ENCODE measurements at regions not wholly inside any gene's neighbourhood (a gene's known extent, or its start where the extent isn't known, plus 50 kb on each side); places are given as distances from the start of the nearest gene placed in this dataset.

- intact Hi-C loops (cut with DNase I), result no loop called here
- DNase-seq (ENCODE audit: low spot score), result no peak
These were observed 115.4 kb downstream of the EFNB1 start for GRCh38 chrX:68944211-68944610.

- intact Hi-C loops (cut with DNase I), result no loop called here
- DNase-seq (ENCODE audit: low spot score), result no peak
These were observed 114.0 kb downstream of the EFNB1 start for GRCh38 chrX:68942840-68943239.

GRCh38 chrX:68942104-68942503, 113.3 kb downstream of the EFNB1 start:
- DNase-seq (ENCODE audit: low spot score), result no peak

GRCh38 chrX:68941385-68941952, 112.6 kb downstream of the EFNB1 start:
- no peak for DNase-seq (ENCODE audit: low spot score)
- intact Hi-C loops (cut with DNase I), result no loop called here

More at GRCh38 chrX:68942104-68942503, 113.3 kb downstream of the EFNB1 start:
- intact Hi-C loops (cut with DNase I), result no loop called here

- intact Hi-C loops (cut with DNase I), result no loop called here
- no peak for DNase-seq (ENCODE audit: low spot score)
These were observed 111.8 kb downstream of the EFNB1 start for GRCh38 chrX:68940601-68941000.

- intact Hi-C loops (cut with DNase I), result no loop called here
- DNase-seq (ENCODE audit: low spot score), result no peak
These were observed 111.0 kb downstream of the EFNB1 start for GRCh38 chrX:68939868-68940267.

- intact Hi-C loops (cut with DNase I), result no loop called here
- DNase-seq (ENCODE audit: low spot score), result peak; percentile 77
These were observed 109.6 kb downstream of the EFNB1 start for GRCh38 chrX:68938244-68939004.

- DNase-seq (ENCODE audit: low spot score), result no peak
- intact Hi-C loops (cut with DNase I), result no loop called here
These were observed 108.8 kb downstream of the EFNB1 start for GRCh38 chrX:68937581-68937980.

- peak; percentile 78 for DNase-seq (ENCODE audit: low spot score)
- intact Hi-C loops (cut with DNase I), result no loop called here
These were observed 107.8 kb downstream of the EFNB1 start for GRCh38 chrX:68936608-68937007.

- DNase-seq (ENCODE audit: low spot score), result peak; percentile 43
- intact Hi-C loops (cut with DNase I), result no loop called here
These were observed 107.3 kb downstream of the EFNB1 start for GRCh38 chrX:68936126-68936525.

GRCh38 chrX:68935362-68935761, 106.5 kb downstream of the EFNB1 start:
- peak; percentile 16 for DNase-seq (ENCODE audit: low spot score)
- intact Hi-C loops (cut with DNase I), result no loop called here

- intact Hi-C loops (cut with DNase I), result no loop called here
- peak; percentile 38 for DNase-seq (ENCODE audit: low spot score)
These were observed 106.1 kb downstream of the EFNB1 start for GRCh38 chrX:68934922-68935321.

GRCh38 chrX:68934421-68934820, 105.6 kb downstream of the EFNB1 start:
- DNase-seq (ENCODE audit: low spot score), result peak; percentile 34
- intact Hi-C loops (cut with DNase I), result no loop called here

GRCh38 chrX:68932611-68933010, 103.8 kb downstream of the EFNB1 start:
- intact Hi-C loops (cut with DNase I), result no loop called here
- DNase-seq (ENCODE audit: low spot score), result peak; percentile 61

GRCh38 chrX:68931345-68931744, 102.5 kb downstream of the EFNB1 start:
- DNase-seq (ENCODE audit: low spot score), result peak; percentile 72
- intact Hi-C loops (cut with DNase I), result no loop called here

- peak; percentile 78 for DNase-seq (ENCODE audit: low spot score)
- intact Hi-C loops (cut with DNase I), result no loop called here
These were observed 101.9 kb downstream of the EFNB1 start for GRCh38 chrX:68930542-68931317.

- intact Hi-C loops (cut with DNase I), result no loop called here
- DNase-seq (ENCODE audit: low spot score), result peak; percentile 62
These were observed 100.7 kb downstream of the EFNB1 start for GRCh38 chrX:68929332-68930150.

GRCh38 chrX:68928401-68928800, 99.6 kb downstream of the EFNB1 start:
- DNase-seq (ENCODE audit: low spot score), result no peak
- intact Hi-C loops (cut with DNase I), result no loop called here

GRCh38 chrX:68927178-68927577, 98.4 kb downstream of the EFNB1 start:
- peak; percentile 8 for DNase-seq (ENCODE audit: low spot score)

More at GRCh38 chrX:68927178-68927577, 98.4 kb downstream of the EFNB1 start:
- intact Hi-C loops (cut with DNase I), result no loop called here

Data from posterior vena cava (tissue), 2 donors.